ENCODE measurements at regions not wholly inside any gene's neighbourhood (a gene's known extent, or its start where the extent isn't known, plus 50 kb on each side); places are given as distances from the start of the nearest gene placed in this dataset.

DNA sequence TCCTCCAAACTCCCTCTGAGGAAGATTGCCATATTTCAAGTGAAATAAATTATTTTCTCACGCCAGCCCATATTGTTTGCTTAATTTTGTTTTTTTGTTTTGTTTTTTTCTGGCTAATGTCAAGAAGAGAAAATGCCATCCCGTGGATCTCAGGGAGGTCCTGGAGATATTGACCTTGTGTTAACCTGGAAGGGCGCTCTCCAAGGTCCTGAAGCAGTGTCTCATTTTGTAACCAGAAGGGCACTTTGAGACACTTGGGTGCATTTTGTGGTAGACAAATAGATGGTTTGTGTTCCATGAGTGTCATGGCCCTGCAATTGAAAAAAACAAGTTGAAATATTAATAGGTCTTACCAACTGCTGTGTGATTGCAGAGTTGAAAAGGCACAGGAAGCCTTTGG, 268.9 kb downstream of the SUDS3 start:
- ATAC-seq (no peak), DNase-seq (peak in 2 of 4 donors; percentile 4 to 12)
- Histone ChIP-seq H3K27ac (no peak overlapping the region), H3K9me3 (peaks cover 0 to 2% of the 10 kb centered on the region in 2 donors), H3K27me3 (no peaks in the 10 kb centered on the region), H3K4me3 (no peak overlapping the region), H3K4me1 (no peaks in the 10 kb centered on the region), H3K36me3 (no peaks in the 10 kb centered on the region)
- TF ChIP-seq, protein P1, sequence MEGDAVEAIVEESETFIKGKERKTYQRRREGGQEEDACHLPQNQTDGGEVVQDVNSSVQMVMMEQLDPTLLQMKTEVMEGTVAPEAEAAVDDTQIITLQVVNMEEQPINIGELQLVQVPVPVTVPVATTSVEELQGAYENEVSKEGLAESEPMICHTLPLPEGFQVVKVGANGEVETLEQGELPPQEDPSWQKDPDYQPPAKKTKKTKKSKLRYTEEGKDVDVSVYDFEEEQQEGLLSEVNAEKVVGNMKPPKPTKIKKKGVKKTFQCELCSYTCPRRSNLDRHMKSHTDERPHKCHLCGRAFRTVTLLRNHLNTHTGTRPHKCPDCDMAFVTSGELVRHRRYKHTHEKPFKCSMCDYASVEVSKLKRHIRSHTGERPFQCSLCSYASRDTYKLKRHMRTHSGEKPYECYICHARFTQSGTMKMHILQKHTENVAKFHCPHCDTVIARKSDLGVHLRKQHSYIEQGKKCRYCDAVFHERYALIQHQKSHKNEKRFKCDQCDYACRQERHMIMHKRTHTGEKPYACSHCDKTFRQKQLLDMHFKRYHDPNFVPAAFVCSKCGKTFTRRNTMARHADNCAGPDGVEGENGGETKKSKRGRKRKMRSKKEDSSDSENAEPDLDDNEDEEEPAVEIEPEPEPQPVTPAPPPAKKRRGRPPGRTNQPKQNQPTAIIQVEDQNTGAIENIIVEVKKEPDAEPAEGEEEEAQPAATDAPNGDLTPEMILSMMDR (IDR thresholded peaks at IDR 0.05) = no peak
- intact Hi-C loops (cut with DNase I) = no loop called here

DNA sequence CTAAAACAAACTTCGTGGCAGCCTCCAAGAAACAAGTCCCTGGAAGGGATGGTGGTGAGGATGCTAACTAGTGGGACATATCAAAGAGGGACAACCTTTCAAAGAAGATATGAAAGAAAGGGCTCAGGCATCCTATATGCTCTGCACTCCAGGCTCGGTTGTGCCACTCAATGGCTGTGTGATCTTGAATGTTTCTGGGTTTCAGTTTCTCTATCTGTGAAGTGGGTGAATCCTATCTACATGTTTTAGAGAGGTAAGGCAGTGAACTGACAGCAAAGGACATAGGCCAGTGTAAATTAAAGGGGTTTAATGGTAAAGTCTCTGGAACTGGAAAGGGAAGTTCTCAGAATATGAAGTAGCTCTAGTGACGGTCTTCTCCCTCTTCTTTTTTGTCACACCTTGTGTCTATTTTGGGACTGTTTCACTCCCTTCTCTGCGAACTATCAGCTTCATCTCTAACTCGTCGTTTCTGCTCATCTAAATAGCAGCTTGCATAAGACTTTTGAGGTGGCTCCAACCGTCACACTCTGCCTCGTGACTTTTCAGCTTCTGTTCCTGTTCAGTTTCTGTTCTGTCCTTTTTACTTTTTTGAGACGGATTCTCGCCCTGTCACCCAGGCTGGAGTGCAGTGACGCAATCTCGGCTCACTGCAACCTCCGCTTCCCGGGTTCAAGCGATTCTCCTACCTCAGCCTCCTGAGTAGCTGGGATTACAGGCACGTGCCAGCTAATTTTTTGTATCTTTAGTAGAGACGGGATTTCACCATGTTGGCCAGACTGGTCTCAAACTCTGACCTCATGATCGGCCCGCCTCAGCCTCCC, 273.6 kb downstream of the SUDS3 start:
- DNase-seq (no peak), ATAC-seq (no peak)
- Histone ChIP-seq H3K27me3 (no peaks in the 10 kb centered on the region), H3K4me1 (no peaks in the 10 kb centered on the region), H3K4me3 (no peak overlapping the region), H3K27ac (no peak overlapping the region), H3K36me3 (no peaks in the 10 kb centered on the region), H3K9me3 (peaks cover 0 to 2% of the 10 kb centered on the region in 2 donors)
- TF ChIP-seq, protein P1 (IDR thresholded peaks at IDR 0.05) = no peak
- intact Hi-C loops (cut with DNase I) = no loop called here

DNA sequence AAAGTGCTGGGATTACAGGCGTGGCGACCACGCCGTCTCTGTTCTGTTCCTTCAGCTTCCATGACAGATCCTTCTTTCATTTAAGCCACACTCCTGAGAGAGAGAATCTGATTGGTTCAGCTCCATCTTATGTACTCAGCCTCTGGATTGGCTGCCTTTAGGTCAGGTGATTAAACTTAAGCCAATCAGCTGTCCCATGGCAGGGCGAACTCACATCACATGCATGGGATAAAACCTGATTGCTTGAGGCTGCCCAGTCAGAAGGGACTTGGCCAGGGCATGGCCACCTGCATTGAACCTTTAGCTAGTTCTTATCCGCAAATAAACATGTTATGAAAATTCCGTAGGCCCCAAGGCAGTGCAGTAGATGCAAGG, 274.2 kb downstream of the SUDS3 start:
- TF ChIP-seq, protein P1 (IDR thresholded peaks at IDR 0.05) = no peak
- Histone ChIP-seq H3K4me3 (no peak overlapping the region), H3K27me3 (no peaks in the 10 kb centered on the region), H3K9me3 (peaks cover 0 to 2% of the 10 kb centered on the region in 2 donors), H3K36me3 (no peaks in the 10 kb centered on the region), H3K27ac (no peak overlapping the region), H3K4me1 (no peaks in the 10 kb centered on the region)
- DNase-seq (no peak), ATAC-seq (no peak)
- intact Hi-C loops (cut with DNase I) = no loop called here

DNA sequence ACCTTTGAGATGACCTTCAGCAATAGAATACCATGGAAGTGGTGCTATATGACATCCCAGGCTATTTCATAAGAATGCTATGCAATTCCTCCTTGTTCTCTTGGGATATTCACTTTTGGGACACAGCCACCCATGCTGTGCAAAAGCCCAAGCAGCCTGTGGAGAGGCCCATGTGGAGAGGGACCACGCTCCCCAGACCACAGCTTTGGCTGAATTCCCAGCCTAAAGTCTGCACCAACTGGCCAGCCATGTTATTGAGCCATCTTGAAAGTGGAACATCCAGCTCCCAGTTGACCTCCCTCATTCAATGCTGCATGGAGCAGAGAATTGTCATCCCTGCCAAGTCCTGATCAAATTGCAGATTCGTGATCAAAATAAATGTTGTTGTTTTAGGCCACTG, 275.1 kb downstream of the SUDS3 start:
- ATAC-seq (no peak), DNase-seq (no peak)
- no peak overlapping the region for H3K27ac ChIP-seq
- no peaks in the 10 kb centered on the region for H3K36me3 ChIP-seq
- TF ChIP-seq, protein P1 (IDR thresholded peaks at IDR 0.05) = no peak
- H3K9me3 ChIP-seq = peaks cover 0 to 2% of the 10 kb centered on the region in 2 donors
- intact Hi-C loops (cut with DNase I) = no loop called here
- no peaks in the 10 kb centered on the region for H3K27me3 ChIP-seq
- H3K4me1 ChIP-seq = no peaks in the 10 kb centered on the region
- H3K4me3 ChIP-seq = no peak overlapping the region

DNA sequence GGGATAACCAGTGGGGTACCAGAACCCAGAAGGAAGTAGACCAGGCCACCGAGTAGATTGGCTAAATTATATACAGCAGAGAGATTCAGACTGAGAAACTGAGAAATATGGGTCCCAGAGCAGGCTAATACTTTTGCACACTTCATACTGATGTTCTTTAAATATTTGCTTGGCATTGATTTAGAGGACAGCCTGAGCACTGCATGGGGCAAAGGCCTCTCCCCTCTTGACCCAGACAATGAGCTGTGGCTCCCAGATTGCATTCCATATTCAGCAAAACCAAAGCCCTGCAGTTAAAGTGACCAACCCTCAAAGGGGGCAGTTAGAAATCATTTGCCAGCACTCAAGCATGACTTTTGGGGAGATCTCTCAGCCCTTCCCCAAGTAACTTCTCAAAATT, 279.2 kb downstream of the SUDS3 start:
- intact Hi-C loops (cut with DNase I) = no loop called here
- no peaks in the 10 kb centered on the region for H3K27me3 ChIP-seq
- no peak overlapping the region for H3K27ac ChIP-seq
- ATAC-seq (no peak), DNase-seq (no peak)
- H3K9me3 ChIP-seq = no peaks in the 10 kb centered on the region
- H3K4me3 ChIP-seq = no peak overlapping the region
- no peaks in the 10 kb centered on the region for H3K36me3 ChIP-seq
- H3K4me1 ChIP-seq = no peaks in the 10 kb centered on the region
- TF ChIP-seq, protein P1 (IDR thresholded peaks at IDR 0.05) = no peak

All from left lung (tissue), 4 donors.